HG03139 (cell line): ENCODE measurements at regions not wholly inside any gene's neighbourhood (a gene's known extent, or its start where the extent isn't known, plus 50 kb on each side); places are given as distances from the start of the nearest gene placed in this dataset.
"Not testable (repeated sequence)": the region's sequence is repeated elsewhere in the genome, so short reads cannot be mapped to it uniquely, and the experiment has no call there.

Source experiments
- ATAC-seq: cut with Tn5 transposase; IDR thresholded peaks from one replicate; pipeline ENCODE4 v1.9.1; 2021; ENCODE audit not compliant: unreplicated experiment

- not testable (repeated sequence) for ATAC-seq
Observed at GRCh38 chr7:29696402-29696801, 109.9 kb upstream of the WIPF3 start.

- ATAC-seq, result not testable (repeated sequence)
Observed at GRCh38 chr7:29699723-29700122, 106.6 kb upstream of the WIPF3 start.

GRCh38 chr7:29701540-29701939 lies 104.8 kb upstream of the WIPF3 start:
- ATAC-seq, result not testable (repeated sequence)

GRCh38 chr7:29703830-29704229 lies 102.5 kb upstream of the WIPF3 start:
- not testable (repeated sequence) for ATAC-seq

GRCh38 chr7:29709002-29709401 lies 97.3 kb upstream of the WIPF3 start:
- not testable (repeated sequence) for ATAC-seq

- not testable (repeated sequence) for ATAC-seq
Observed at GRCh38 chr7:29723127-29723526, 83.2 kb upstream of the WIPF3 start.

GRCh38 chr7:29723599-29723998 lies 82.7 kb upstream of the WIPF3 start:
- ATAC-seq, result no peak

- ATAC-seq, result not testable (repeated sequence)
Observed at GRCh38 chr7:29729534-29730165, 76.7 kb upstream of the WIPF3 start.

- ATAC-seq, result no peak
Observed at GRCh38 chr7:29734246-29734731, 72.0 kb upstream of the WIPF3 start.

GRCh38 chr7:29747645-29748245 lies 58.6 kb upstream of the WIPF3 start:
- ATAC-seq, result not testable (repeated sequence)

- no peak for ATAC-seq
Observed at GRCh38 chr7:29748286-29749099, 57.8 kb upstream of the WIPF3 start.

- no peak for ATAC-seq
Observed at GRCh38 chr7:29749701-29750321, 56.5 kb upstream of the WIPF3 start.

GRCh38 chr7:29750373-29750940 lies 55.9 kb upstream of the WIPF3 start:
- ATAC-seq, result not testable (repeated sequence)

GRCh38 chr7:29751012-29751411 lies 55.3 kb upstream of the WIPF3 start:
- ATAC-seq, result not testable (repeated sequence)

GRCh38 chr7:29754874-29755490 lies 51.3 kb upstream of the WIPF3 start:
- ATAC-seq, result no peak
